GM18867 (cell line): ENCODE measurements at regions not wholly inside any gene's neighbourhood (a gene's known extent, or its start where the extent isn't known, plus 50 kb on each side); places are given as distances from the start of the nearest gene placed in this dataset.
"Not testable (repeated sequence)": the region's sequence is repeated elsewhere in the genome, so short reads cannot be mapped to it uniquely, and the experiment has no call there.

Experiments
- ATAC-seq: cut with Tn5 transposase; IDR thresholded peaks from one replicate; pipeline ENCODE4 v1.9.1; 2021; ENCODE audit warnings: mild to moderate bottlenecking, moderate library complexity; ENCODE audit not compliant: unreplicated experiment

DNA sequence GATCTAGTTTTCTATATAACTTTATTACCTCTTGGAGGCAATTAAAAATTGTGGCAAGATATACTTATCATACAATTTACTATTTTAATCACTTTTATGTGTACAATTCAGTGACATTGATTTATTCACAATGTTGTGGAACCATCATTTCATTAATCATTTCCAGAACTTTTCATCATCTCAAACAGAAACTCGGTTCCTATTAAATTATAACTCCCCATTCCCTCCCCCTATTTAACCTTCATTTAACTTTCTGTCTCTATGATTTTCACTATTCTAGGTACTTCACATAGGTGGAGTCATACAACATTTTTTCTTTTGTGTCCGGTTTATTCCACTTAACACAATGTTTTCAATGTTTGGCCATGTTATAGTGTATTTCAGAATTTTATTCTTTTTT, 252.8 kb downstream of the REEP3 start:
- no peak for ATAC-seq

- no peak for ATAC-seq
Observed at GRCh38 chr10:63780101-63780500, 258.9 kb downstream of the REEP3 start.

DNA sequence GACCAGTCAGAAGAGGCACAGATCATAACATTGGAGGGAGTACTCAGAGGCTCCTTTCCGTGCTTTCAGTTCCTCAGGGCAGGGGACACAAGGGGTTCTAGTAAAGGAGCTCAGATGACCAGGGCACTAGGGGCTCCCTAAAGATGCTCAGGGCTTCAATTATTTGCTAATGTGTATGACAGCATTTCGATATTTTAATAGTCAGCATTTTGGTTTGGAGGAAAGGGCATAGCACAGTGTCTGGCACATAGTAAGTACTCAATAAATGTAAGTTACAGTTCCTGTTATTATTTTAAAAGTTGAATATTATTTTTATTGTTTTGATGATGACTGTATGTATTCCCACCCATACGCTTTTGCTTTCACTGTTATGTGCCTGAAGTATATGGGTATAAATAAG, 260.0 kb downstream of the REEP3 start:
- no peak for ATAC-seq

- ATAC-seq = no peak
Observed at GRCh38 chr10:63783882-63784281, 262.7 kb downstream of the REEP3 start.

DNA sequence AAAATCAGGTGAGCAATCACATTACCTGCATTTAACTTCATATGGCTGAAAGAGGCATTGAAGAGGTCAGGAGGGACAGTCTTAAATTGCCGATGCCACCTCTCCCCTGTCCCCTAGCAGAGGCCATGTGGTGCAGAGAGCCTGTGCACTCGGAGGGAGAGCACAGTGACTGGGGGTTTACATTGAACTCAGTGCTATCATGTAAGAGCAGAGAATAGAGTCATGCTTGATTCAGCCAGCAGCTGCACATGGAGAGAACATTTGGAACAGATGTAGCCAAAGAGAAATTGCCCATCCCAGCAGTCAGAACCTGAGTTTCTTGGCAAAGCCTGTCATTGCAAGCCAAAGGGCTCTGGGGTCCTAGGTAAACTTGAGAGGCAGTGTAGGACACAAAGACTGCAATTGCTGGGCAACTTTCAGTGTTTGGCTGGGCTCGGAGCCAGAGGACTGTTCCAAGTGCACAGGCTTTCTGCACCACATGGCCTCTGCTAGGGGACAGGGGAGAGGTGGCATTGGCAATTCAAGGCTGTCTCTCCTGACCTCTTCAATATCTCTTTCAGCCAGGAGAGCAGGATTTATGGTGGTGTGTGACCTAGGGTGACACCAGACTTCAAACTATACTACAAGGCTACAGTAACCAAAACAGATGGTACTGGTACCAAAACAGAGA, 267.1 kb downstream of the REEP3 start:
- no peak for ATAC-seq

DNA sequence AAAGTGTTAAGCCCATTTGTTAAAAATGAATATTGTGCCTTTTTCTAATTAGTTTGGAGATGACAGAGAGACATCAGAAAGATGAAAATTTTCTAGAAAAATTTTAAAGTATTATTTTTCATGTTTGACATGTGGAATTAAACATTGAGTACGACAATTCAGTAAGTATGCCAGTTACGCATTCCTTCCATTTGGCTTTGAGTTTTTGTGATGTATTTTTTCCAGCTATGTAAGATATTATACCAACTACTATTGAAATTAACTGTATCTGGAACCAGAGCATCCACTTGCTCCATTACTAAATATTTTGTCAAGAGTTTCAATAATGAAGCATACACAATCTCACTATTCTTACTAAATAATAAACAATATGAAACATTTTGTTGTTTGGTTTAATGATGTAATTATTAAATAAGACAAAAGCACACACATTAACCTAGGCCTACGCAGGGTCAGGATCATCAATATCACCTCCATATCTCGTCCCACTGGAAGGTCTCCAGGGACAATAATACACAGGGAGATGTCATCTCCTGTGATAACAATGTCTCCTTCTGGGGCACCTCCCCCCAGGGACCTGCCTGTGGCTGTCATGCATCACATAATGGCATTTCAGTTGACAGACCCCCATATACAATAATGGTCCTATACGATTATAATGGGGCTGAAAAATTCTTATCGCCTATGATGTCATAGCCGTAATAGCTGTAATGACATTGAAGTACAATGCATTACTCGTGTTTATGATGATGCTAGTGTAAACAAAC, 274.1 kb downstream of the REEP3 start:
- no peak for ATAC-seq

DNA sequence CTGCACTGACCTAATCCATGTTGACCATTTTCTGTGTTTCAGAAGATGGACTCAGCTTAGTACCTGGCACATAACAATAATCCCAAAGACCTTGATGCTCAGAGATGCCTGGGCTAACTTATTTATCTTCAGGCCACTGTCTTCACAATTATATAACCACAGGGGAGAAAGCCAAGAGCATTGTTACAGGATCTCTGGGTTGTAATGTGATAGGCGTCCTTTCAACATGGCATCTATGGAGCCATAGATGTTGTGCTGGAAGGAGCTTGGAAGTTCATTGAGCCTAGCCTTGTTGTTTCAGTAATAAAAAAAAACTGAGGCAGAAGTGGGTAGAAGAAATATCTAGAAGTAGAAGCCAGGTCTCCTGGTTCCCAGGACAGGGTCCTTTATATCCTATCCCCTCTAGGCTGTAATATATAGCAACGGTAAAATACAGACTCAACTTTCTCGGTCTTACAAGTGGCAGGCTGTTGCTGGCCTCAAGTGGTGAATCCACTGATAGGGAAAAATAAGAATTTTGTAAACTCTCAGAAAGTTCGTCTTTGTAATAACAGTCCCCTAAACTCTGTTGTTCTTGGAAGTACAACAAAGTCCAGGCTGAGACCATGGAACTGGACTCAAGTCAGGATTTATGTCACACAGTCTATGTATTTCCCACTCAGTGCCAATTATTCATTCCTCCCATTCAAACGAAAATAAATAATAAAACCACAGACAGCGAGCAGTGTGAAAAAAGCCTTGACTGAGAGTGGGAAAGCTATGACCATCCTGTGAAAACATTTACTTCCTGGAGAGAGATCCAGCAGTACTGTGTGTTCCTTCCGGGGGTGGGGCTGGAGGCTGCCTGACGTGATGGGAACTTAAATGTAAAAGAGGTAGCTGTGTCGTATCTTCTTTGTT, 277.6 kb downstream of the REEP3 start:
- no peak for ATAC-seq

DNA sequence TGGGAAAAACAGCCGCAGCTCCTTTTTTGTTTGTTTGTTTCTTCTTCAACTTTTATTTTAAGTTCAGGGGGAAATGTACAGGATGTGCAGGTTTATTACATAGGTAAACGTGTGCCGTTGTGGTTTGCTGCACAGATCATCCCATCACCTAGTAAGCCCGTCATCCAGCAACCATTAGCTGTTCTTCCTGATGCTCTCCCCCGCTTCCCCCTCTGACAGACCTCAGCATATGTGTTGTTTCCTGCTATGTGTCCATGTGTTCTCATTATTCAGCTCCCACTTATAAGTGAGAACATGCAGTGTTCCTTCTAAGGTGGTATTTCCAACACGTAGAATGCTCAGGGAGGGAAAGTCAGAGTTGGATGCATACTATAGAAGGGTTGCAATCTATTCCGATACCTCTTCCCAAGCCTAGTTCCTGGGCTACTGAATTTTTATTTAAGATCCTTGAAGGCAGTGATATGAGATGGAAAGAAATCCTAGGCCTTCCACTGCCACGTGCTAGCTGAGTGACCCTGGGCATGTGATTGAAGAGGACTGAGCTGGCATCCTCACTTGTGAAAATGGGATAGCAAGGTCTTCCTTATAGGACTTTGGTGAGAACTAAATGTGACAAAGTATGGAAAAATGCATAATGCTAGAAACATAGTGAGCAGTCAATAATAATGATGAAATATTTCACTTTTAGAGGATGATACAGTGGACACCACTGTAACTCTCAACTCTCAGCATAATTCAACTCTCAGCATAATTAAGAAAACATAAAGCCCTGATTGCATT, 278.5 kb downstream of the REEP3 start:
- ATAC-seq = no peak

DNA sequence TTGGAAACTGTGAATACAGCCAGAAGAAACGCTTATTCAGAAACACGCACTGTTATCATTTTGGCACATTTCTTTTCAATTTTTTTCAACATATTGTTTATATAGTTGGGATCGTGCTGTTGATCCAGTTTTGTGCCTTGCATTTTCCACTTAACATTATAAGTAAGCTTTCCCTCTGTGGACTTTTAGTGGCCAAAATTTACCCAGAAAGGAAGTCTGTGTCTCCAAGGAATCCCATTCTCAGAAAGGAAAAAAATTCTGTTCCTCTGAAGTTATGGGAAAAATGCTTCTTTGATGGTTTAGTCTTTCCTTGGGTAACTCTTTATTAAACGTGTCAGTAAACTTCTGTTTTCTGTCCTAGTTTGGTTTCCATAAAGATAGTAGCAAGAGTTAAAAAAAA, 280.0 kb downstream of the REEP3 start:
- ATAC-seq = no peak

GRCh38 chr10:63806330-63806729, 285.1 kb downstream of the REEP3 start:
- no peak for ATAC-seq

GRCh38 chr10:63812501-63812900, 291.3 kb downstream of the REEP3 start:
- no peak for ATAC-seq

DNA sequence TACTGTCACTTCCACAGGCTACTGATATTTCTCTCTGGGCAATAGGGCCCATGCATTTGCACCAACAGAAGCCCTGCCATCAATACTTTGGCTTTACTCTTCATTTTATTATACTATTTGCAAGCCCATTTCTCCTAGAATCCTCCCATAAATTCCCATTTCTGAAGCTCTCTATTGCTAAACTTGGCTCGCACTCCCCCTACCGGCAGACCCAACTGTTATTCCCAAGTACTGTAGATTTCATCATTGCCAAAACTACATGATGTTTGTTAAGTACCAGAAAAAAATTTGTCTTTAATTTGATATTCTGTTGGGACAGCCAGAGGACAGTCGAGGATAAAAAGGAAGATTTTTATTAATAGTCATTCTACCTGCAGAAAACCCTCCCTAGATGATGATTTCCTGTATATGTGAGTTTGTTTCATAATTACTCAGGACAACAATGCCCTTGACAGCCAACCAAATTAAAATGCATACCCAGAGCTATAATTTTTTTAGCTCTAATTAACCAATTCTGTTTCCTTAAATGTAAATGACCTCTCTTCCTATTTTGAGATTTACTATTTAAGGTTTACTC, 298.6 kb downstream of the REEP3 start:
- no peak for ATAC-seq

DNA sequence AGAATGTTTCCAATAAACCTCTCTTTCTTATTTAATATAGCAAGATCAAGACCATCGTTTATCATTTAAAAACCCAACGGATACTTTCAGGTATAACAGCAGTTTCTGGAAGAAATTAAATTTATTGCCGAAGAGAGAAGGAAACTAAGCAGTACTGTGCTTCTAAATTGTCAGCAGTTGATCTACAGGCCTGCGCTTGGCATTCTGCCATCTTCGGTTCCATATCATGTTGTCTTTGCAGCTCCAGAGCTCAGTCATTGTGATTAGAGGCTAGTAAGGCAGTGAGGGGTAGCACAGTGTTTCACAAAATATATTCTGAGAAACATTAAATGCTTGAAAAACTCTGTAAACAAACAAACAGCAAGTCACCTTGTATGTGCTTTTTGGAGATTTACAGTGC, 301.3 kb downstream of the REEP3 start:
- ATAC-seq = no peak

DNA sequence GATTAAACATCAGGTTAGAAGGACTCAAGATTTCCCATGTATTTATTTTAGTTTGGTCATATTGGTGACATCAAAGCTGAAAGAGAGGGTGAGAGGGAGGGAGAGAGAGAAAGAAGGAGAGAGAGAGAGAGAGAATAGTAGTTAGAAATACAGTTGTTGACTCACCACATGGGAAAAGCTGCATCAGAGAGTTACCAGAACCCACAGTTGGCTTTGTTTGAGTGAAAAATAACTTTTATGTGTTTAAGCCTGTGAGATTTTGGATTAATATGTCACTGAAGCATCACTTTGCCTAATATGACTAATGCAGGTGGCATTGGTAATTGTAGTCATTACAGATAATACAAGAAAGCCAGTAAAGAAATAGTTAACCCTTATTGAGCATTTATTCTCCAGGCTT, 303.9 kb downstream of the REEP3 start:
- ATAC-seq = no peak

GRCh38 chr10:63825766-63826165, 304.6 kb downstream of the REEP3 start:
- ATAC-seq = no peak

- ATAC-seq = not testable (repeated sequence)
Observed at GRCh38 chr10:63827018-63827417, 305.8 kb downstream of the REEP3 start.

DNA sequence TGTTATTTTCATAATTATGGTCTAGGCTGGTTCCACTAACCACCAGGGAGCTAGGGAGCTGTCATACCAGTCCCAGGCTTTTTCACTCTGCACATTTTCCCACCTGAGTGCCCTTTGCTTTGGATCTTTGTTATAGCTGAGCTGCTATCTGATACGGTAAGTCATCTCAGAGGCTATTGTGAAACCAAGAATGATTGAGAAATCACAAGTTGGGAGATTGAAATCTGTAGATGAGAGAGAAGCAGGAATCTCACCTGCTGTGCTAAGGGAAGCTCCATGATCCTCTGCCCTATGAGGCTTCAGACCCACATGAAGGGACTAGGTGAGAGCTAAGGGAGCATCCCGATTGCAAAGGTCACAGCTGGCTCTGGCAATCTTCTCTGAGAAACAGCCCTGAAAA, 307.8 kb downstream of the REEP3 start:
- ATAC-seq = no peak

DNA sequence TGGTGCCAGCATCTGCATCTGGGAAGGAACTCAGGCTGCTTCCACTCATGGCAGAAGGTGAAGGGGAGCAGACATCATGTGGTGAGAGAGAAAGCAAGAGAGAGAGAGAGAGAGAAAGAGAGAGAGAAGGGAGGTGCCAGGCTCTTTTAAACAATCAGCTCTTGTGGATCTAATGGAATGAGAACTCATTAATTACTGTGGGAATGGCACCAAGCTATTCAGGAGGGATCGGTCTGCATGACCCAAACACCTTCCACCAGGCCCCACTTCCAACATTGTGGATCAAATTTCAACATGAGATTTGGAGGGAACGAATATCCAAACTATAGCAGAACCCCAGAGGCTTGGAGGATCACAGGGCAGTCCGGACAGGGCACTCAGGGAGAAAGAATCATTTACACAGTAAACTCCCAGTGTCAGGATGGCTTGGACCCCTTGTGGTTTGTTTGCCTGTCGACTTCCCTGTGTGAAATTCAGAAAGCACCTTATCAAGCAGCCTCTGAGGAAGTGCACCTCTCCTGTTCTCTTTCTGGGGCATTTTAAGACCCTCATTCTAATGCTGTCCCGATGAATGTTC, 308.5 kb downstream of the REEP3 start:
- ATAC-seq = no peak

GRCh38 chr10:63832686-63833085, 311.5 kb downstream of the REEP3 start:
- no peak for ATAC-seq

GRCh38 chr10:63833411-63834060, 312.3 kb downstream of the REEP3 start:
- no peak for ATAC-seq
